ENCODE measurements at regions not wholly inside any gene's neighbourhood (a gene's known extent, or its start where the extent isn't known, plus 50 kb on each side); places are given as distances from the start of the nearest gene placed in this dataset.

DNA sequence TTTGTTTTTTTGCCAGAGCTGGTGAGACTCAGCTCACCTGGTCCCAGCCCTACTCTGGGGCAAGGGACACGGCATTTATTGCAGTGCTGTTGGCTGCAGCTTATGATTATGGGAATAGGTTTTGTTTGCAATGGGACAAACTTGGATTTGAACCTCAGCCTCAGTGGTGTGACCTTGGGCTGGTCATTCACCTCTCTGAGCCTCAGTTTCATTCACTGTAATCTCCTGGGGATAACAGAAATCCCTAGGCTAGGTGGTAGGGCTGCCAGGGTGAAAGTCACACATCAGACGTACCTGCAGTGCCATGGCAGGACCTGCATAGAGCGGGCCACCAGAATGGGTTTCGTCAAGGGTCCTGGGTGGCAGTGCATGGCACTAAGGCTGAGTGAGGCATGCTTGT is 73.7 kb upstream of the MEDAG start (continued):
- TF ChIP-seq, protein P1, sequence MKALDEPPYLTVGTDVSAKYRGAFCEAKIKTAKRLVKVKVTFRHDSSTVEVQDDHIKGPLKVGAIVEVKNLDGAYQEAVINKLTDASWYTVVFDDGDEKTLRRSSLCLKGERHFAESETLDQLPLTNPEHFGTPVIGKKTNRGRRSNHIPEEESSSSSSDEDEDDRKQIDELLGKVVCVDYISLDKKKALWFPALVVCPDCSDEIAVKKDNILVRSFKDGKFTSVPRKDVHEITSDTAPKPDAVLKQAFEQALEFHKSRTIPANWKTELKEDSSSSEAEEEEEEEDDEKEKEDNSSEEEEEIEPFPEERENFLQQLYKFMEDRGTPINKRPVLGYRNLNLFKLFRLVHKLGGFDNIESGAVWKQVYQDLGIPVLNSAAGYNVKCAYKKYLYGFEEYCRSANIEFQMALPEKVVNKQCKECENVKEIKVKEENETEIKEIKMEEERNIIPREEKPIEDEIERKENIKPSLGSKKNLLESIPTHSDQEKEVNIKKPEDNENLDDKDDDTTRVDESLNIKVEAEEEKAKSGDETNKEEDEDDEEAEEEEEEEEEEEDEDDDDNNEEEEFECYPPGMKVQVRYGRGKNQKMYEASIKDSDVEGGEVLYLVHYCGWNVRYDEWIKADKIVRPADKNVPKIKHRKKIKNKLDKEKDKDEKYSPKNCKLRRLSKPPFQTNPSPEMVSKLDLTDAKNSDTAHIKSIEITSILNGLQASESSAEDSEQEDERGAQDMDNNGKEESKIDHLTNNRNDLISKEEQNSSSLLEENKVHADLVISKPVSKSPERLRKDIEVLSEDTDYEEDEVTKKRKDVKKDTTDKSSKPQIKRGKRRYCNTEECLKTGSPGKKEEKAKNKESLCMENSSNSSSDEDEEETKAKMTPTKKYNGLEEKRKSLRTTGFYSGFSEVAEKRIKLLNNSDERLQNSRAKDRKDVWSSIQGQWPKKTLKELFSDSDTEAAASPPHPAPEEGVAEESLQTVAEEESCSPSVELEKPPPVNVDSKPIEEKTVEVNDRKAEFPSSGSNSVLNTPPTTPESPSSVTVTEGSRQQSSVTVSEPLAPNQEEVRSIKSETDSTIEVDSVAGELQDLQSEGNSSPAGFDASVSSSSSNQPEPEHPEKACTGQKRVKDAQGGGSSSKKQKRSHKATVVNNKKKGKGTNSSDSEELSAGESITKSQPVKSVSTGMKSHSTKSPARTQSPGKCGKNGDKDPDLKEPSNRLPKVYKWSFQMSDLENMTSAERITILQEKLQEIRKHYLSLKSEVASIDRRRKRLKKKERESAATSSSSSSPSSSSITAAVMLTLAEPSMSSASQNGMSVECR (CRISPR knock-in tag; IDR thresholded peaks at IDR 0.05; ENCODE audit: borderline replicate concordance), result no peak
- TF ChIP-seq CREM (CRISPR knock-in tag; IDR thresholded peaks at IDR 0.05) (no peak), OVOL2 (CRISPR knock-in tag; IDR thresholded peaks at IDR 0.05; ENCODE audit: borderline replicate concordance) (no peak)
- TF ChIP-seq, protein P2, sequence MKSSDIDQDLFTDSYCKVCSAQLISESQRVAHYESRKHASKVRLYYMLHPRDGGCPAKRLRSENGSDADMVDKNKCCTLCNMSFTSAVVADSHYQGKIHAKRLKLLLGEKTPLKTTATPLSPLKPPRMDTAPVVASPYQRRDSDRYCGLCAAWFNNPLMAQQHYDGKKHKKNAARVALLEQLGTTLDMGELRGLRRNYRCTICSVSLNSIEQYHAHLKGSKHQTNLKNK (CRISPR knock-in tag; IDR thresholded peaks at IDR 0.05), result no peak
- TF ChIP-seq, protein P3, sequence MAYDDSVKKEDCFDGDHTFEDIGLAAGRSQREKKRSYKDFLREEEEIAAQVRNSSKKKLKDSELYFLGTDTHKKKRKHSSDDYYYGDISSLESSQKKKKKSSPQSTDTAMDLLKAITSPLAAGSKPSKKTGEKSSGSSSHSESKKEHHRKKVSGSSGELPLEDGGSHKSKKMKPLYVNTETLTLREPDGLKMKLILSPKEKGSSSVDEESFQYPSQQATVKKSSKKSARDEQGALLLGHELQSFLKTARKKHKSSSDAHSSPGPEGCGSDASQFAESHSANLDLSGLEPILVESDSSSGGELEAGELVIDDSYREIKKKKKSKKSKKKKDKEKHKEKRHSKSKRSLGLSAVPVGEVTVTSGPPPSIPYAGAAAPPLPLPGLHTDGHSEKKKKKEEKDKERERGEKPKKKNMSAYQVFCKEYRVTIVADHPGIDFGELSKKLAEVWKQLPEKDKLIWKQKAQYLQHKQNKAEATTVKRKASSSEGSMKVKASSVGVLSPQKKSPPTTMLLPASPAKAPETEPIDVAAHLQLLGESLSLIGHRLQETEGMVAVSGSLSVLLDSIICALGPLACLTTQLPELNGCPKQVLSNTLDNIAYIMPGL (CRISPR knock-in tag; IDR thresholded peaks at IDR 0.05), result no peak

DNA sequence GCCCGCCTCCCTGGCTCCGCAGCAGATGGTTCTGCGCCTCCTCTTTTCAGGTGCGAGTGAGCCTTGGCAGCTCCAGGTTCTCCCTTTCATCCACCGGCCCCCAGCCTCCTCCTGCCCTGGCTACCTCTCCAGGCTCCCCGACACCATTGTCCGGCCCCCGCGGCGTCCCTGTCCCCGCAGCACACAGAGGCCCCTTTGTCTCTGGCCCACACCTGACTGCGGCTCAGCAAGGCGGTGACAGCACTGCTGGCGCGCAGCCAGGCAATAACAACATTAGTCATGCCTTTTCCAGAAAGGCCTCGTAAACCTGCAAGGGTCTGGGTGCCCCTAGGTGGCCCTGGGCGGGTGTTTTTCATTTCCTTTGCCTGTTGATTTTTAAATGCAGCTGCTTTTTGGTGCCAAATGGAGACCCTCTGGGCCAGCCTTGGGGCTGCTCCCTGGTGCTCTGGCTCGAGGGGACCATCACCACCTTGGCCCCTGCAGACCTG is 73.2 kb upstream of the MEDAG start:
- TF ChIP-seq GABPB1 (CRISPR knock-in tag; IDR thresholded peaks at IDR 0.05) (peak; percentile 29; the same call in 1 of the 2 replicates), ETV6 (CRISPR knock-in tag; IDR thresholded peaks at IDR 0.05) (no peak), RORB (CRISPR knock-in tag; IDR thresholded peaks at IDR 0.05) (no peak), ZNF423 (CRISPR knock-in tag; IDR thresholded peaks at IDR 0.05) (peak; percentile 11; the same call in 1 of the 2 replicates)
- TF ChIP-seq, protein P4, sequence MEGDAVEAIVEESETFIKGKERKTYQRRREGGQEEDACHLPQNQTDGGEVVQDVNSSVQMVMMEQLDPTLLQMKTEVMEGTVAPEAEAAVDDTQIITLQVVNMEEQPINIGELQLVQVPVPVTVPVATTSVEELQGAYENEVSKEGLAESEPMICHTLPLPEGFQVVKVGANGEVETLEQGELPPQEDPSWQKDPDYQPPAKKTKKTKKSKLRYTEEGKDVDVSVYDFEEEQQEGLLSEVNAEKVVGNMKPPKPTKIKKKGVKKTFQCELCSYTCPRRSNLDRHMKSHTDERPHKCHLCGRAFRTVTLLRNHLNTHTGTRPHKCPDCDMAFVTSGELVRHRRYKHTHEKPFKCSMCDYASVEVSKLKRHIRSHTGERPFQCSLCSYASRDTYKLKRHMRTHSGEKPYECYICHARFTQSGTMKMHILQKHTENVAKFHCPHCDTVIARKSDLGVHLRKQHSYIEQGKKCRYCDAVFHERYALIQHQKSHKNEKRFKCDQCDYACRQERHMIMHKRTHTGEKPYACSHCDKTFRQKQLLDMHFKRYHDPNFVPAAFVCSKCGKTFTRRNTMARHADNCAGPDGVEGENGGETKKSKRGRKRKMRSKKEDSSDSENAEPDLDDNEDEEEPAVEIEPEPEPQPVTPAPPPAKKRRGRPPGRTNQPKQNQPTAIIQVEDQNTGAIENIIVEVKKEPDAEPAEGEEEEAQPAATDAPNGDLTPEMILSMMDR (IDR thresholded peaks at IDR 0.05), result no peak
- Mint-ChIP-seq H3K4me3 (no peak overlapping the region), H3K36me3 (peaks cover under 1% of the 10 kb centered on the region; the same call in 1 of the 2 replicates), H3K27me3 (ENCODE audit: low read depth) (peaks cover 39% of the 10 kb centered on the region), H3K4me1 (peaks cover 15% of the 10 kb centered on the region), H3K27ac (no peak overlapping the region), H3K9me3 (peaks cover 2% of the 10 kb centered on the region; the same call in 1 of the 2 replicates)
- peak; percentile 81 for ATAC-seq
- peak; percentile 37 for DNase-seq (ENCODE audit: low spot score)
- ChIA-PET POLR2A (no interaction called here), CTCF (interaction anchor here (1.1 to 1.4 kb wide), 3 partner anchors 60 to 217 kb away, joined by 3 read pairs; no protein-coding TSS in a partner anchor)

DNA sequence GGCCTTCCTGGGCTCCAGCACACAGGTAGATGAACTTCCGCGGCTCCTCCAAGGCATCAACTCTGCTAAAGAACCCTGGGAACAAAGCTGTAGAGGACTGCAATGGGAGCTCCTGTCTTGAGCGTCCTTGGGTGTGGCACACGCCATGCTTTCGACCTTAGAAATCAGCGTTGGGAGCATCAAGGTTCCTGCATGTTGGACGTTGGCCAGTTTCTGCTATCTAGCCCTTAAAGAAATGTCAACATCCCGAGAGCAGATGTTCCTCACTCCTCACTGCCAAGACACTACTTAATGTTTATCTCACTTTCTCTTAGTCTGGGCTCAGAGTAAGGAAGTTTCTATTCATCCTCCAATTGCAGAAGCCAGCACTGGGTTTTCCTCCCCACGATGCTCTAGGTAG is 70.6 kb upstream of the MEDAG start:
- no peak overlapping the region for H3K27ac Mint-ChIP-seq
- ChIA-PET POLR2A (no interaction called here), CTCF (interaction anchor here (2.0 kb wide), 1 partner anchor 30 kb away, joined by 5 read pairs; no protein-coding TSS in a partner anchor)
- peaks cover 15% of the 10 kb centered on the region for H3K27me3 Mint-ChIP-seq (ENCODE audit: low read depth)
- peaks cover 3% of the 10 kb centered on the region; the same call in 1 of the 2 replicates for H3K9me3 Mint-ChIP-seq
- peaks cover 13% of the 10 kb centered on the region for H3K4me1 Mint-ChIP-seq
- H3K4me3 Mint-ChIP-seq, result no peak overlapping the region
- ATAC-seq (no peak), DNase-seq (ENCODE audit: low spot score) (no peak)
- TF ChIP-seq GABPB1 (CRISPR knock-in tag; IDR thresholded peaks at IDR 0.05), result no peak
- peaks cover 2% of the 10 kb centered on the region; the same call in 1 of the 2 replicates for H3K36me3 Mint-ChIP-seq

Measured in WTC11 (cell line).